H1 (cell line): ENCODE measurements at regions not wholly inside any gene's neighbourhood (a gene's known extent, or its start where the extent isn't known, plus 50 kb on each side); places are given as distances from the start of the nearest gene placed in this dataset.

ENCODE experiments used
- CTCF ChIA-PET: fragments of 300-600 bp; sonication (Branson Sonifier 250); formaldehyde crosslinking; loops from one replicate; lab custom pipeline; 2021; ENCODE audit not compliant: partially characterized antibody; lab: Charles Lee
- POLR2A ChIA-PET: fragments of 300-600 bp; sonication (Branson Sonifier 250); formaldehyde crosslinking; loops from one replicate; lab custom pipeline; 2021; ENCODE audit warnings: inconsistent platforms; ENCODE audit not compliant: partially characterized antibody; lab: Charles Lee
- DNase-seq, 2 experiments: peaks; one replicate each; pipeline versions ENCODE4 v3.0.0 to v3.0.0-alpha.2; 2010 to 2022; ENCODE audit warnings: low spot score in 2 of 2, low read depth in 1 of 2, mixed read lengths in 1 of 2
- FAIRE-seq: peaks from 2 replicates; lab custom pipeline; 2011; peaks lifted over from hg19 to GRCh38; lab: Jason Lieb, UNC
- H2AFZ ChIP-seq: 2 replicates; pipeline ENCODE4 v1.8.1; 2012; ENCODE audit warnings: low read length, inconsistent platforms
- H2AK5ac ChIP-seq: 2 replicates; pipeline ENCODE4 v1.6.1; 2013; ENCODE audit warnings: low read depth, low read length
- H2BK120ac ChIP-seq: replicated peaks from 2 replicates; pipeline ENCODE3; 2013; ENCODE audit warnings: low read depth, low read length, inconsistent platforms
- H2BK12ac ChIP-seq: 2 replicates; pipeline ENCODE4 v1.6.1; 2013; ENCODE audit warnings: low read depth, low read length
- H2BK15ac ChIP-seq: 2 replicates; pipeline ENCODE4 v1.6.1; 2013; ENCODE audit warnings: low read length
- H2BK20ac ChIP-seq: 2 replicates; pipeline ENCODE4 v1.6.1; 2013; ENCODE audit warnings: low read length
- H2BK5ac ChIP-seq: 2 replicates; pipeline ENCODE4 v1.6.1; 2013; ENCODE audit warnings: low read depth, low read length
- H3K14ac ChIP-seq: 2 replicates; pipeline ENCODE4 v1.6.1; 2013; ENCODE audit warnings: inconsistent platforms; ENCODE audit not compliant: insufficient read length
- H3K18ac ChIP-seq: 2 replicates; pipeline ENCODE4 v1.6.1; 2013; ENCODE audit warnings: low read length; ENCODE audit errors: extremely low read depth
- H3K23ac ChIP-seq: 2 replicates; pipeline ENCODE4 v1.6.1; 2013; ENCODE audit warnings: inconsistent platforms; ENCODE audit not compliant: insufficient read length
- H3K23me2 ChIP-seq: 2 replicates; pipeline ENCODE4 v1.6.1; 2013; ENCODE audit warnings: low read depth, low read length
- H3K27ac ChIP-seq: 2 replicates; pipeline ENCODE4 v1.6.1; 2011; ENCODE audit warnings: low read depth, low read length, inconsistent platforms
- H3K27me3 ChIP-seq, 4 experiments: replicated peaks in 1 of 4; 1 replicate in 1 of 4; 2 replicates in 3 of 4; pipeline versions ENCODE4 v1.6.1 to v1.8.1; 2011 to 2013; ENCODE audit warnings: low read length in 3 of 4, mild to moderate bottlenecking in 3 of 4, inconsistent platforms in 2 of 4, mixed read lengths in 2 of 4, moderate library complexity in 1 of 4; ENCODE audit not compliant: control insufficient read depth in 3 of 4, insufficient read depth in 3 of 4; ENCODE audit errors: extremely low read depth in 1 of 4
- H3K36me3 ChIP-seq, 4 experiments: 2 replicates each; pipeline versions ENCODE4 v1.6.1 to v1.8.1; 2011 to 2013; ENCODE audit warnings: mild to moderate bottlenecking in 4 of 4, low read length in 3 of 4, moderate library complexity in 2 of 4, control low read depth in 1 of 4, inconsistent platforms in 1 of 4; ENCODE audit not compliant: insufficient read depth in 4 of 4, control insufficient read depth in 2 of 4
- H3K4ac ChIP-seq: replicated peaks from 2 replicates; pipeline ENCODE3; 2013; ENCODE audit warnings: low read length, low read depth, mixed read lengths, inconsistent platforms; ENCODE audit not compliant: insufficient read length
- H3K4me1 ChIP-seq, 4 experiments: replicated peaks in 1 of 4; 1 replicate in 1 of 4; 2 replicates in 3 of 4; pipeline versions ENCODE4 v1.6.1 to v1.8.1; 2011 to 2013; ENCODE audit warnings: low read length in 3 of 4, inconsistent platforms in 2 of 4, mixed read lengths in 1 of 4; ENCODE audit not compliant: insufficient read depth in 4 of 4, control insufficient read depth in 3 of 4
- H3K4me2 ChIP-seq, 2 experiments: 2 replicates each; pipeline versions ENCODE4 v1.6.1 to v1.8.1; 2011 to 2013; ENCODE audit warnings: low read depth in 2 of 2, low read length in 2 of 2, control low read depth in 1 of 2, inconsistent platforms in 1 of 2, mild to moderate bottlenecking in 1 of 2; ENCODE audit not compliant: insufficient read depth in 1 of 2
- H3K4me3 ChIP-seq, 4 experiments: fragments of 200-600, 300-600 bp in 1 of 4; sonication (generic), shearing (Covaris generic), sonication (Bioruptor Twin) in 1 of 4; 2 replicates each; pipeline versions ENCODE4 v1.5.1 to v1.8.1; 2011 to 2016; ENCODE audit warnings: low read length in 4 of 4, low read depth in 3 of 4, control low read depth in 2 of 4, inconsistent platforms in 2 of 4, mild to moderate bottlenecking in 2 of 4, mixed read lengths in 1 of 4, moderate library complexity in 1 of 4; ENCODE audit not compliant: insufficient read depth in 2 of 4; ENCODE audit errors: extremely low read depth in 1 of 4
- H3K56ac ChIP-seq: replicated peaks from 2 replicates; pipeline ENCODE3; 2013; ENCODE audit warnings: low read depth, mild to moderate bottlenecking, mixed read lengths, low read length, inconsistent platforms; ENCODE audit not compliant: insufficient read length
- H3K79me1 ChIP-seq: 2 replicates; pipeline ENCODE4 v1.6.1; 2013; ENCODE audit warnings: low read depth, low read length, control low read depth
- H3K79me2 ChIP-seq, 2 experiments: 2 replicates each; pipeline versions ENCODE4 v1.6.1 to v1.8.1; 2012 to 2013; ENCODE audit warnings: low read length in 2 of 2, mild to moderate bottlenecking in 2 of 2, inconsistent platforms in 1 of 2; ENCODE audit not compliant: insufficient read depth in 2 of 2, control insufficient read depth in 1 of 2
- H3K9ac ChIP-seq, 4 experiments: replicated peaks in 1 of 4; 1 replicate in 1 of 4; 2 replicates in 3 of 4; pipeline versions ENCODE4 v1.6.1 to v1.8.1; 2011 to 2013; ENCODE audit warnings: low read depth in 3 of 4, low read length in 3 of 4, control low read depth in 2 of 4, mild to moderate bottlenecking in 2 of 4, moderate library complexity in 2 of 4, inconsistent platforms in 1 of 4; ENCODE audit errors: extremely low read depth in 1 of 4
- H3K9me3 ChIP-seq, 2 experiments: 2 replicates each; pipeline versions ENCODE4 v1.6.1 to v1.8.1; 2012 to 2013; ENCODE audit warnings: mild to moderate bottlenecking in 2 of 2, moderate library complexity in 2 of 2, control low read depth in 1 of 2, inconsistent platforms in 1 of 2, low read depth in 1 of 2, low read length in 1 of 2, mixed read lengths in 1 of 2; ENCODE audit not compliant: insufficient read depth in 2 of 2
- H4K20me1 ChIP-seq, 2 experiments: replicated peaks in 1 of 2; 2 replicates each; pipeline versions ENCODE3 to v1.8.1; 2011 to 2013; ENCODE audit warnings: inconsistent platforms in 2 of 2, low read length in 2 of 2, mild to moderate bottlenecking in 1 of 2; ENCODE audit not compliant: insufficient read depth in 2 of 2, control insufficient read depth in 1 of 2
- H4K5ac ChIP-seq: 2 replicates; pipeline ENCODE4 v1.6.1; 2013; ENCODE audit warnings: low read length, low read depth, mixed read lengths, inconsistent platforms; ENCODE audit not compliant: insufficient read length
- H4K8ac ChIP-seq: 2 replicates; pipeline ENCODE4 v1.8.0; 2013; ENCODE audit warnings: mild to moderate bottlenecking, moderate library complexity, low read length, inconsistent platforms; ENCODE audit not compliant: insufficient read depth; ENCODE audit errors: extremely low read depth
- H4K91ac ChIP-seq: replicated peaks from 2 replicates; pipeline ENCODE3; 2013; ENCODE audit warnings: low read length, mixed read lengths, inconsistent platforms; ENCODE audit not compliant: insufficient read length
- ASH2L ChIP-seq: fragments of 200-600, 300-600 bp; sonication (generic); IDR thresholded peaks from one replicate; pipeline ENCODE4 v1.7.1; 2017; ENCODE audit warnings: low read length
- CHD2 ChIP-seq: IDR thresholded peaks from 2 replicates; pipeline ENCODE4 v1.6.1; 2012; ENCODE audit warnings: low read length, improper control_type of control experiment
- EGR1 ChIP-seq: IDR thresholded peaks from 2 replicates; pipeline ENCODE4 v1.6.1; 2011; ENCODE audit warnings: low read depth, low read length, borderline replicate concordance
- HDAC6 ChIP-seq: IDR thresholded peaks from one replicate; pipeline ENCODE4 v1.7.1; 2012; ENCODE audit warnings: low read depth, mild to moderate bottlenecking, inconsistent platforms, low read length, moderate library complexity
- JUN ChIP-seq: IDR thresholded peaks from 2 replicates; pipeline ENCODE4 v1.6.1; 2011; ENCODE audit warnings: low read depth, mild to moderate bottlenecking, improper control_type of control experiment, low read length
- NANOG ChIP-seq: IDR thresholded peaks from 2 replicates; pipeline ENCODE4 v1.6.1; 2011; ENCODE audit warnings: low read length, low read depth, mild to moderate bottlenecking, inconsistent platforms; ENCODE audit not compliant: insufficient read depth, poor library complexity, severe bottlenecking
- NRF1 ChIP-seq: IDR thresholded peaks from 2 replicates; pipeline ENCODE4 v1.6.1; 2011; ENCODE audit warnings: mild to moderate bottlenecking, low read depth, low read length, improper control_type of control experiment
- POLR2AphosphoS5 ChIP-seq: IDR thresholded peaks from 2 replicates; pipeline ENCODE4 v1.6.1; 2011; ENCODE audit warnings: low read depth, low read length
- POU5F1 ChIP-seq: IDR thresholded peaks from 2 replicates; pipeline ENCODE4 v1.6.1; 2011; ENCODE audit warnings: low read depth, mild to moderate bottlenecking, low read length, moderate library complexity
- RBBP5 ChIP-seq: IDR thresholded peaks from 2 replicates; pipeline ENCODE4 v1.7.1; 2012; ENCODE audit warnings: low read depth, mild to moderate bottlenecking, inconsistent platforms, low read length, moderate library complexity, borderline replicate concordance
- RFX5 ChIP-seq: IDR thresholded peaks from 2 replicates; pipeline ENCODE4 v1.6.1; 2011; ENCODE audit warnings: low read depth, low read length, improper control_type of control experiment, borderline replicate concordance
- RXRA ChIP-seq: IDR thresholded peaks from 2 replicates; pipeline ENCODE4 v1.6.1; 2011; ENCODE audit warnings: low read depth, mild to moderate bottlenecking, low read length, moderate library complexity; ENCODE audit not compliant: insufficient read depth
- SIX5 ChIP-seq: IDR thresholded peaks from 2 replicates; pipeline ENCODE4 v1.6.1; 2011; ENCODE audit warnings: mild to moderate bottlenecking, low read depth, low read length
- SRF ChIP-seq: IDR thresholded peaks from 2 replicates; pipeline ENCODE4 v1.6.1; 2011; ENCODE audit warnings: mild to moderate bottlenecking, low read depth, low read length, moderate library complexity
- ZNF274 ChIP-seq: IDR thresholded peaks from 2 replicates; pipeline ENCODE4 v1.7.0; 2012; ENCODE audit warnings: low read length, borderline replicate concordance; ENCODE audit errors: extremely low read depth
- whole genome bisulfite sequencing, 2 experiments: shearing (Covaris generic) in 1 of 2; methylation state at CpG; one replicate each; pipeline versions ENCODE4 v1.1.6 to v1.1.7; 2013 to 2015; ENCODE audit warnings: low lambda C conversion rate in 2 of 2, mixed read lengths in 2 of 2, inconsistent platforms in 1 of 2, low coverage in 1 of 2, missing lambda C conversion rate in 1 of 2; ENCODE audit not compliant: insufficient replicate concordance in 2 of 2, insufficient coverage in 1 of 2, insufficient read length in 1 of 2; ENCODE audit errors: extremely low coverage in 1 of 2, missing lambda C conversion rate in 1 of 2; 5-methylcytosine and 5-hydroxymethylcytosine counted together
- TF ChIP-seq, protein P1 (sequence below): IDR thresholded peaks from 2 replicates; pipeline ENCODE4 v1.6.1; 2012; ENCODE audit warnings: inconsistent platforms

DNA sequence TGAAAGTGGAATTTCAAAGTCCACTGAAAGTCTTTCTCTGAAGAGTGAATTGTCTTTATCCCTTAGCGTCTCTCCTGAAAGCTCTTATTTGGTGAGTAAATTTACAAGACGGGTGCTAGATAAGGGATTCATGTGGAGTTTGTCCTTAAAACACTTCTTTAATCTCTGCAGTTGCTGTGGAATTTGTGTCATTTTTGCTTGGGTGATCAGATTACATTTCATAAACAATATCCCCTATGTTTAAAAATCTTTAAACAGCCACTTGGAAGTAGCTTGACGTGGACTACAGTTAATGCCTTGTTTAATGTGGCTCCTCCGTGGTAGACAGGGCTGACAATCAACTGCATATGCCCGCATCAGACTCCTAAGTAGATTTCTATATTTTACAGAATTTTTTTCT is 175.4 kb upstream of the ZNF217 start:
- no peaks in the 10 kb centered on the region for H3K9me3 ChIP-seq
- H3K23me2 ChIP-seq = no peaks in the 10 kb centered on the region
- no peak overlapping the region for H3K9ac ChIP-seq
- no peak for DNase-seq
- no peak overlapping the region for H3K27ac ChIP-seq
- 56% methylated on average over 5 of the region's 5 CpGs; no CpG with 5 or more reads in 1 of the 2 experiments for WGBS, 2 experiments
- no peak overlapping the region for H4K5ac ChIP-seq
- H3K27me3 ChIP-seq = no peaks in the 10 kb centered on the region
- no peak overlapping the region for H2BK12ac ChIP-seq
- POLR2A ChIA-PET = interaction anchor here (0.8 to 1.4 kb wide), 3 partner anchors 11 to 33 kb away, joined by 3 to 7 read pairs (median 4); no protein-coding TSS in a partner anchor
- H2BK15ac ChIP-seq = no peak overlapping the region
- CTCF ChIA-PET = interaction anchor here (1.1 to 1.4 kb wide), 4 partner anchors 11 to 169 kb away, joined by 3 to 6 read pairs (median 4); no protein-coding TSS in a partner anchor
- no peak overlapping the region for H4K91ac ChIP-seq
- H2BK120ac ChIP-seq = no peak overlapping the region
- H3K56ac ChIP-seq = no peak overlapping the region
- peak overlapping the region in 1 of 2 experiments; percentile 52; a peak in 2 of 4 replicates for H3K4me2 ChIP-seq
- H3K4ac ChIP-seq = no peak overlapping the region
- H3K79me1 ChIP-seq = no peaks in the 10 kb centered on the region
- no peak overlapping the region for H3K18ac ChIP-seq
- H3K4me3 ChIP-seq = peak overlapping the region in 1 of 4 experiments; percentile 22; a peak in 1 of 8 replicates
- H2AK5ac ChIP-seq = no peak overlapping the region
- H3K14ac ChIP-seq = no peak overlapping the region
- no peak overlapping the region for H2AFZ ChIP-seq
- H4K20me1 ChIP-seq = no peaks in the 10 kb centered on the region
- H4K8ac ChIP-seq = no peak overlapping the region
- no peaks in the 10 kb centered on the region for H3K36me3 ChIP-seq
- FAIRE-seq = no peak
- no peaks in the 10 kb centered on the region for H3K79me2 ChIP-seq
- no peak overlapping the region for H3K23ac ChIP-seq
- H2BK5ac ChIP-seq = no peak overlapping the region
- H2BK20ac ChIP-seq = no peak overlapping the region
- H3K4me1 ChIP-seq = peaks cover 5 to 18% (median 14%) of the 10 kb centered on the region in 4 experiments
- TF ChIP-seq NANOG (no peak), ASH2L (no peak), RXRA (no peak), SRF (no peak), RFX5 (no peak), POU5F1 (no peak), JUN (no peak), RBBP5 (no peak), HDAC6 (no peak), NRF1 (no peak), CHD2 (no peak), ZNF274 (no peak), EGR1 (no peak), SIX5 (no peak), POLR2AphosphoS5 (no peak)
- TF ChIP-seq, protein P1, sequence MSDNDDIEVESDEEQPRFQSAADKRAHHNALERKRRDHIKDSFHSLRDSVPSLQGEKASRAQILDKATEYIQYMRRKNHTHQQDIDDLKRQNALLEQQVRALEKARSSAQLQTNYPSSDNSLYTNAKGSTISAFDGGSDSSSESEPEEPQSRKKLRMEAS = no peak
